ENCODE measurements at regions not wholly inside any gene's neighbourhood (a gene's known extent, or its start where the extent isn't known, plus 50 kb on each side); places are given as distances from the start of the nearest gene placed in this dataset.

DNA sequence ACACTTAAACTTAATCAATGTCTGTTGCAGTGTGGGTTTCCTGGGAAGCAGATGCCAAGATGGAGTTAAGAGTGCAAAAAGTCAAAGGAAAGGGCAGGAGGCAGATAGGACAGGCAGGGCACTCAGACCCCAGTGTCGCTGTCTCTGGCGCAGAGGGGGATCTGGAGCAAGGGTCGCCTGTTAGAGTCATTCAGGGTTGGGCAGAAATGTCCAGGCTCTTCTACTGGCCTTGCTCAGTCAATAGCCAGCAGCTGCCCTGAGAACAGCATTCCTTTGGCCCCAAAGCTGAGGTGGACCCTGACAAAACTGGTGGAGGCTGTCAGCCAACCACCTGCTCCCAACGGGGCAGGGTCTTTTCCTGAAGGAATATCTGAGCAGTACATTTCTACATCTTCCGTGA is 97.1 kb upstream of the SLC66A3 start:
- TF ChIP-seq, protein P1, sequence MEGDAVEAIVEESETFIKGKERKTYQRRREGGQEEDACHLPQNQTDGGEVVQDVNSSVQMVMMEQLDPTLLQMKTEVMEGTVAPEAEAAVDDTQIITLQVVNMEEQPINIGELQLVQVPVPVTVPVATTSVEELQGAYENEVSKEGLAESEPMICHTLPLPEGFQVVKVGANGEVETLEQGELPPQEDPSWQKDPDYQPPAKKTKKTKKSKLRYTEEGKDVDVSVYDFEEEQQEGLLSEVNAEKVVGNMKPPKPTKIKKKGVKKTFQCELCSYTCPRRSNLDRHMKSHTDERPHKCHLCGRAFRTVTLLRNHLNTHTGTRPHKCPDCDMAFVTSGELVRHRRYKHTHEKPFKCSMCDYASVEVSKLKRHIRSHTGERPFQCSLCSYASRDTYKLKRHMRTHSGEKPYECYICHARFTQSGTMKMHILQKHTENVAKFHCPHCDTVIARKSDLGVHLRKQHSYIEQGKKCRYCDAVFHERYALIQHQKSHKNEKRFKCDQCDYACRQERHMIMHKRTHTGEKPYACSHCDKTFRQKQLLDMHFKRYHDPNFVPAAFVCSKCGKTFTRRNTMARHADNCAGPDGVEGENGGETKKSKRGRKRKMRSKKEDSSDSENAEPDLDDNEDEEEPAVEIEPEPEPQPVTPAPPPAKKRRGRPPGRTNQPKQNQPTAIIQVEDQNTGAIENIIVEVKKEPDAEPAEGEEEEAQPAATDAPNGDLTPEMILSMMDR (IDR thresholded peaks at IDR 0.05), result no peak
- DNase-seq (no peak), ATAC-seq (no peak)
- Histone ChIP-seq H3K36me3 (no peaks in the 10 kb centered on the region), H3K9me3 (no peaks in the 10 kb centered on the region), H3K27ac (no peak overlapping the region), H3K4me1 (no peaks in the 10 kb centered on the region), H3K4me3 (no peak overlapping the region), H3K27me3 (no peaks in the 10 kb centered on the region)
- intact Hi-C loops (cut with DNase I), result no loop called here

DNA sequence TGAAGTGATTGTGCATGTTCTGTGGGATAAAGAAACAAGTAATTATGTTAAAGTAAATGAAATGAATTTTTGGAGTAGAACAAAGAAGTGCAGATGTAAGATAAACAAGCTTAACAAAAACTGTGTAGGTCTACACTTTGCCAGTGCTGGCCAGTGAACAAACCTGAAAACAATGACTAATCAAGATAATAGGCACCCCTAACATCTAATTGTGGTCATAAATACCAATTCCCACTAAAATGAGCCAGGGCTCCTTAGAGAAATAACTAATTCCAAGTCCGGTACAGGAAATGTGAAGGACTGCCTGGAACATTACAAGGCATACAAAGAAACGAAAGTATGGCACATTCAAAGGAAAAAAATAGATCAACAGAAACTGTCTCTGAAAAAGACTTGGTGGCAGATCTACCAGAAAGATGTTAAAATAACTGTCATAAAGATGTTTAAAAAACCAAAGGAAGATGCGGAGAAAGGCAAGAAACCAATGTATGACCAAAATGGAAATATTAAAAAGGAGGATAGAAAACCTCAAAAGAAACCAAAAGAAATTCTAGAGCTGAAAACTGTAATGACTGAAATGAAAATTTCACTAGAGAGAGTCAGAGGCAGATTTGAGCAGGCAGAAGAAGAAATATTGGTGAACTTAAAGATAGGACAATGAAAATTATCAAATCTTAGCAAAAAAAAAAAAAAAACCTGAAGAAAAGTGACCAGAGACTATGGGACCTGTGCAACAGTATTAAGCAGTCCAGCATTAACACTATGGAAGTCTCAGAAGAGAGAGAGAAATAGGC is 94.7 kb upstream of the SLC66A3 start:
- Histone ChIP-seq H3K4me1 (no peaks in the 10 kb centered on the region), H3K4me3 (no peak overlapping the region), H3K27ac (no peak overlapping the region), H3K36me3 (no peaks in the 10 kb centered on the region), H3K27me3 (no peaks in the 10 kb centered on the region), H3K9me3 (no peaks in the 10 kb centered on the region)
- ATAC-seq (no peak), DNase-seq (no peak)
- TF ChIP-seq, protein P1 (IDR thresholded peaks at IDR 0.05), result no peak
- intact Hi-C loops (cut with DNase I), result no loop called here

DNA sequence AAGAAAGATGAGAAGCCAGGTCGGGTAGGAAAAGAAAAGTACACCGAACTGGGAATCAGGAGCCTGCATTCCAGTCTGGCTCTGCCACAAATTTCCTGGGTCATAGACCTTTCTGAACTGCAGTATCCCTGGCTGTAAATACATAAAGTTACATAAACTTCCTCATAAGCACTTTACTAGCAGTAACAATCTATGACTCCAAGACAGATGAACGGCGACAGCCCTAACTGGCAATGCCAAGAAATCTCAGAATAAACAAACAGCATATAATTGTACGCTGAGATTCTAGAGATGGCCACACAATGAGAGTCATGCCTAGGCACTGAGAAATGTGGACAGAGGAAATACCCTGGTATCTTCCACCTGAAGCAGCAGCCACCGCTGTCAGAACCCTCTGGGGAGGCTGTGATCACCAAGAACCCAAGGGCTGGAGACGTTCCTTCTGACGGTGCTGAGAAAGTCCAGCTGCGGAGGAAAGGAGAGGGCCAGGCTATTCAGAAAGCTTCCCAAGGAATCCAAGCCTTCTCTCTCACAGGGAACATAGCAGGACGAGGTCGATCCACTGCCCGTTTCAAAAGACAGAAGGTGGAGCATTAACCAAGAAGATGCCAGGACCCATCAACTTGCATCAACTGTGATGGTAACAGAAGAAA is 89.3 kb upstream of the SLC66A3 start:
- Histone ChIP-seq H3K4me3 (no peak overlapping the region), H3K27ac (no peak overlapping the region), H3K36me3 (no peaks in the 10 kb centered on the region), H3K9me3 (no peaks in the 10 kb centered on the region), H3K27me3 (no peaks in the 10 kb centered on the region), H3K4me1 (no peaks in the 10 kb centered on the region)
- TF ChIP-seq, protein P1 (IDR thresholded peaks at IDR 0.05), result no peak
- ATAC-seq (no peak), DNase-seq (no peak)
- intact Hi-C loops (cut with DNase I), result no loop called here

DNA sequence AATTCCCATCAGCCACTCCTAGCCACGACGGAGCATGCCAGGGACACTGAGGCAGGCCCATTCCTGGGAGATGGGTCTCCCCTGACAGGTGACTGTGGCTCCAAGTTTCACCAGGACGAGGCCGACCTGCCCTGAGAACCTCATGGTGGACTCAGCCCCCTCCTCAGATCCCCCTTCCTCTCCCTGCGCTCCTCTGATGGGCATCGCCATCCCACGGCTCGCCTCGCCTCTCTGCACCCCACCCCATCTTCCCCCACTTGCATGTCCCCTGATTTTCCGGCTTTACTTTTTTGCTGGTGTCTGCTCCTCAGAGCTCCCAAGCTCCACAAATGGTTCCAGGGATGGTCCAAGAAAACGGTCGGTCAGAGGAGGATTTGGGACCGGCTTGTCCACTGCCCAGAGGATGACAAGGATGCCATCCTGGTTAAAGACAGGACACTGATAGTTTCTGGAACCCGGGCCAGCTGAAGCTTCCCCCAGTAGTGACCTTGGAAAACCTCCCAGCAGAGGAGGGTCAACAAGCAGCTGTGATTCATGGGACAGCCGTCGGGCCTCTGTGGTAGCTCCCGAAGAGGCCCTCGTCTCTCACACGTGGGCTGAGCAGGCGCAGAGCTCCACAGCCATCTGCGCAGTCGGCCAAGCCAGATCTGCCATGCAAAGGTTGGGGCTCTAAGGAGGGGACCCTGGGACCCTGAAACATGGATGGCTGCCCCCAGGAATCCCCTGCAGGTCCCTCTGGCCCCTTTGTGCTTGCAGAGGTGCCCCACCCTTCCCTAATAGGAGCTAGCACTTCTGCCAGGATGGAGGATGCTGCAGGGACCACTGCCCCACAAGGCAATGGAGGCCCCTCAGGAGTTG is 87.8 kb upstream of the SLC66A3 start:
- Histone ChIP-seq H3K4me1 (no peaks in the 10 kb centered on the region), H3K36me3 (no peaks in the 10 kb centered on the region), H3K27ac (no peak overlapping the region), H3K9me3 (no peaks in the 10 kb centered on the region), H3K4me3 (no peak overlapping the region), H3K27me3 (no peaks in the 10 kb centered on the region)
- TF ChIP-seq, protein P1 (IDR thresholded peaks at IDR 0.05), result no peak
- intact Hi-C loops (cut with DNase I), result no loop called here
- ATAC-seq, result no peak
- DNase-seq, result no peak

DNA sequence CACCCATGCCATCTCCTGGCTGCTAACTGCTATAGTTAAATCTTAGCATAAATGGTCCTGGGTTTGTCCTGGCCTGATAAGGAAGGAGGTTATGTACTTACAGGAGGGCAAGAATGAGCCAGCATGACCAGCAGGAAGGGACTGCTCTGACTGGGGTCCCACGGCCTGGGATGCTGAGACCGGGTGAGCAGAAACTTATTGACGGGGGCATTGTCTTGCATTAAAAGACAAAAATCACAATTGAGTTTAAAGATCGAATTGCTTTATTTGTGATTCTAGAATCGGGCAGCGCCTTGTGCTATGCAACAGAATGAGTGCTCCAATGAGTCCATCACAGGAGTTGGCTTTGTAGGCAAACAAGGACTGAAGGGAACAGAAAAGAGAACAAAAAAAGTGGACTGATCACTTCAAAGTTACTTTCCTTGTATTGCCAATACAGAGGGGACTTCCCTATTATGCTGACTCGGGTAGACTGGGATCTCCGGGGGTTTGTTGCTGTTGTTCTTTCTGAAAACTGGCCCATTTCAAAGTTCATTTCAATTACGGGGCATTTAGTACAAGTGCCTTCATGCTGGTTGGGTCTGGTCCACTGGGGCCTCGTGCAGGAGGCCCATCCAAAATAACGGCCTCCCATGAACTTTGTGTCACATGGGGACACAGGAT is 87.1 kb upstream of the SLC66A3 start:
- ATAC-seq (no peak), DNase-seq (no peak)
- no peaks in the 10 kb centered on the region for H3K4me1 ChIP-seq
- no peaks in the 10 kb centered on the region for H3K27me3 ChIP-seq
- H3K4me3 ChIP-seq, result no peak overlapping the region
- no peak overlapping the region for H3K27ac ChIP-seq
- intact Hi-C loops (cut with DNase I), result no loop called here
- H3K36me3 ChIP-seq, result no peaks in the 10 kb centered on the region
- no peaks in the 10 kb centered on the region for H3K9me3 ChIP-seq
- TF ChIP-seq, protein P1 (IDR thresholded peaks at IDR 0.05), result no peak

Data from upper lobe of right lung (tissue), 1 donor.